IPS DF 6.9 (cell line): ENCODE measurements at regions not wholly inside any gene's neighbourhood (a gene's known extent, or its start where the extent isn't known, plus 50 kb on each side); places are given as distances from the start of the nearest gene placed in this dataset.

Experiments used
- DNase-seq: peaks from one replicate; pipeline ENCODE4 v3.0.0-alpha.2; 2013; ENCODE audit warnings: low read depth, low spot score
- H3K27ac ChIP-seq: one replicate; pipeline ENCODE4 v1.5.1; 2013; ENCODE audit warnings: low read length, control low read depth
- H3K27me3 ChIP-seq: 2 replicates; pipeline ENCODE4 v1.6.1; 2013; ENCODE audit warnings: mild to moderate bottlenecking, low read length; ENCODE audit not compliant: control insufficient read depth, insufficient read depth
- H3K36me3 ChIP-seq: 2 replicates; pipeline ENCODE4 v1.6.1; 2013; ENCODE audit warnings: low read length; ENCODE audit not compliant: control insufficient read depth, insufficient read depth
- H3K4me1 ChIP-seq: 2 replicates; pipeline ENCODE4 v1.6.1; 2013; ENCODE audit warnings: low read length; ENCODE audit not compliant: control insufficient read depth, insufficient read depth
- H3K4me3 ChIP-seq: 2 replicates; pipeline ENCODE4 v1.5.1; 2013; ENCODE audit warnings: mild to moderate bottlenecking, low read length
- H3K9me3 ChIP-seq: 2 replicates; pipeline ENCODE4 v1.6.1; 2013; ENCODE audit warnings: low read length, inconsistent platforms; ENCODE audit not compliant: control insufficient read depth, insufficient read depth
- WGBS: extraction: QIAGEN DNeasy Blood & Tissue Kit; methylation state at CpG from one replicate; pipeline ENCODE4 v1.1.7; 2013; ENCODE audit warnings: mixed read lengths, missing lambda C conversion rate; ENCODE audit not compliant: insufficient read length, insufficient coverage; 5-methylcytosine and 5-hydroxymethylcytosine counted together

DNA sequence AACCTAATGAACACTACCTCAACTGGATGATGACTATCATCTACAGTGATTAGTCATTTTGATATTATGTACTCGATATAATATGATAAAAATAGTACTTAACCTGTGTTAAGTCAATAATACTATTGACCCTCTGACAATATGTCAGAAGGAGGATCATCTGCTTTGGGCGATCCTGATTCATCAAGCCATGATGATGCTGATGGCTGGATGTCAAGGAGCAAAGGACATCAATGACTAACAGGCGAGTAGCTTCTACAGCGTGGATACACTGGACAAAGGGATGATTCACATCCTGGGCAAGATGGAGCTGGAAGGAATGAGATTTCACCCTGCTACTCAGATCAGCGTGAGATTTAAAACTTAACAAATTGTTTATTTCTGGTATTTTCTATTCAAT, 94.4 kb upstream of the SKAP2 start:
- no peaks in the 10 kb centered on the region for H3K4me1 ChIP-seq
- no CpG with 5 or more reads among the region's 5 CpGs for WGBS
- H3K27me3 ChIP-seq, result no peaks in the 10 kb centered on the region
- no peaks in the 10 kb centered on the region for H3K36me3 ChIP-seq
- no peak for DNase-seq
- no peak overlapping the region for H3K4me3 ChIP-seq
- H3K27ac ChIP-seq, result no peak overlapping the region
- no peaks in the 10 kb centered on the region for H3K9me3 ChIP-seq

DNA sequence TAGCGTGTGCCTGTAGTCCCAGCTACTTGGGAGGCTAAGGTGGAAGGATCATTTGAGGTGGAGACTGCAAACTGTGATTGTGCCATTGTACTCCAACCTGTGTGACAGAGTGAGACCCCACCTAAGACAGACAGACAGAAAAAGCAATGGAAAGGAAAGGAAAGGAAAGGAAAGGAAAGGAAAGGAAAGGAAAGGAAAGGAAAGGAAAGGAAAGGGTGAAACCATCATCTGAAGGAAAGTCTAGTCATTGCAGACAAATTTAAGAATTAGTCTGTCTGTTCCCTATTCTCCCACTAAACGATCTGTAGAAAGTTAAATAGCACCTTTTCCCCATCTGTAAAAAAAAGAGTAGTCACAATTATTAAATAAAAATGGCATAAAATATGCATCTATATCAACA, 91.1 kb upstream of the SKAP2 start:
- Histone ChIP-seq H3K27ac (no peak overlapping the region), H3K4me3 (no peak overlapping the region), H3K27me3 (no peaks in the 10 kb centered on the region), H3K36me3 (no peaks in the 10 kb centered on the region), H3K4me1 (peaks cover 1% of the 10 kb centered on the region; the same call in 1 of the 2 replicates), H3K9me3 (no peaks in the 10 kb centered on the region)
- no CpG with 5 or more reads among the region's 2 CpGs for WGBS
- DNase-seq, result no peak

DNA sequence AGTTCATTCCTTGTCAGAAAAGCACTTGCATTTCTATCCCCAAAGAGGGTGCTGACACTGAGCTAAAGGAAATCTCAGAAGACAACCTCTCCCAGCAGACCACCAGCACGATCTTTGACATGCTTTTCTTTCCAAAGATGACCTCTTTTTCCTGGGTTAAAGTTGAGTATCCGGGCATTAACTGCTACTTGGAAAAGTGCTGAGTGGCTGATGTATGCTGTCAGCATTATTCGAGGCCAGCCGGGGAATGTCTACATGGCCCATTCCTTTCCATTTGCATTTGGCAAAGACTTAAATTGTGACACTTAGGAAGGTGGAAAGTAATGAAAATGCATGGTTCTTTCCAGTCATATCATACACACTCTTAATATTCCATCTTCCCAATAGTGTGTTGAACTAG, 90.6 kb upstream of the SKAP2 start:
- H3K4me3 ChIP-seq, result no peak overlapping the region
- peaks cover 1% of the 10 kb centered on the region; the same call in 1 of the 2 replicates for H3K4me1 ChIP-seq
- no peaks in the 10 kb centered on the region for H3K9me3 ChIP-seq
- WGBS, result no CpG with 5 or more reads among the region's 4 CpGs
- no peak for DNase-seq
- H3K27me3 ChIP-seq, result no peaks in the 10 kb centered on the region
- H3K36me3 ChIP-seq, result no peaks in the 10 kb centered on the region
- no peak overlapping the region for H3K27ac ChIP-seq

DNA sequence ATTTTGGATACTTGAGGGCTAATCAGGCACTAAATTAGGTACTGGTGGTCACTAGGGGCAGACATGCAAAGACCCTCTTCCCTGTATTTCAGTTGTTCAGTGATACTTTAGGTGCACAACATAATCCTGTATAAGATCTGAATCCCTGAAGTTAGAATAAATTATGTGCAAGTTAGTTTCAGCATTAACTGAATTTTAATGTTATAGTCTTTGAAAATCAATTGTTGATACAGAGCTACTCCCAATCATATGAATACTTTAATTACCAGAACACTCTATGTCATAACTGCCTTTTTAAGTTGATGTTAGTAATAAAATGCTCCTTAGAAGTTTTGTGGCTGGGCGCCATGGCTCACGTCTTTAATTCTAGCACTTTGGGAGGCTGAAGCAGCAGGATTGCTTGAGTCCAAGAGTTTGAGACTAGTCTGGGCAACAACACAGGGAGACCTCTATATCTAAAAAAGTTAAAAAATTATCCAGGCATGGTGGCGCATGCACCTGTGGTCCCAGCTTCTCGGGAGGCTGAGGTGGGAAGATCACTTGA, 87.1 kb upstream of the SKAP2 start:
- Histone ChIP-seq H3K4me3 (no peak overlapping the region), H3K9me3 (no peaks in the 10 kb centered on the region), H3K36me3 (no peaks in the 10 kb centered on the region), H3K27me3 (no peaks in the 10 kb centered on the region), H3K27ac (no peak overlapping the region), H3K4me1 (peaks cover 1% of the 10 kb centered on the region; the same call in 1 of the 2 replicates)
- no CpG with 5 or more reads among the region's 4 CpGs for WGBS
- DNase-seq, result no peak

DNA sequence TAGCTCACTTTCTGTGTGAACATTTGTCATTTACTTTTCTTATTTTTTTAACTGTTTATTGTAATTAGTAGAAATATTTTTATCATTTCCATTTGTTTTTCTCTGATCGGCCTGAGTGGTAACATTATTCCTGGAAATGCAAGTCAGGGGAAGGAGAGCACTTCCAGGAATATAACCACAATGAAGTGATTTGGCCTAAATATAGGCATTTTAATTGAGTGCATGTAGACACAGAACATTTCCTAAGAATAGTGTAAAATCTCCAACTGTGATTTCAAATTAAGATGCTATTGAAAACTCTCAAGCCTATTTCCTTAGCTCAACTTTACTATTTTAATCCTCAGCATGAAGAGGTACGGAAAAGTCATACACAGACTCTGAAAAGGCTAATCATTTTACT, 86.5 kb upstream of the SKAP2 start:
- no peak for DNase-seq

DNA sequence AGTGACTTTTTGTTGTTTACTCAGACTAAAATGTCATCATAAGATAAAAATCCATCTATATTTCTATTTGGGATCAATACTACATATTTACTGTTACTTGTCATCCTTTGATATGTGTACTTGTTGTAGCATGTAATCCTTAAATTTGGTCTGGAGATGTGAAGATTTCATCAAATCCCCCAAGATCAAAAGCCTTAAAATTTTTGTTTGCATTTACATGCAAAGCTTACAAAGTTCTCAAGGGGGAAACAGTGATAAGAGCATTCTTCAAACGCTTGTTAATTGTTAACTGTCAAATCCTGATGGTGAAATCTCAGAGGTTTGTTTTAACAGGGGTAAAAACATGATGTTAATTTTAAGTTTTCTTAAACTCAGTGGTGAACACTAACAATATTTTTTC, 84.9 kb upstream of the SKAP2 start:
- Histone ChIP-seq H3K4me3 (no peak overlapping the region), H3K27me3 (no peaks in the 10 kb centered on the region), H3K27ac (no peak overlapping the region), H3K9me3 (no peaks in the 10 kb centered on the region), H3K36me3 (no peaks in the 10 kb centered on the region), H3K4me1 (peaks cover 1% of the 10 kb centered on the region; the same call in 1 of the 2 replicates)
- no CpG with 5 or more reads among the region's 1 CpG for WGBS
- no peak for DNase-seq

More for the DNA sequence above, 86.5 kb upstream of the SKAP2 start:
- Histone ChIP-seq H3K27ac (no peak overlapping the region), H3K27me3 (no peaks in the 10 kb centered on the region), H3K36me3 (no peaks in the 10 kb centered on the region), H3K4me1 (peaks cover 1% of the 10 kb centered on the region; the same call in 1 of the 2 replicates), H3K4me3 (no peak overlapping the region), H3K9me3 (no peaks in the 10 kb centered on the region)
- no CpG with 5 or more reads among the region's 2 CpGs for WGBS

DNA sequence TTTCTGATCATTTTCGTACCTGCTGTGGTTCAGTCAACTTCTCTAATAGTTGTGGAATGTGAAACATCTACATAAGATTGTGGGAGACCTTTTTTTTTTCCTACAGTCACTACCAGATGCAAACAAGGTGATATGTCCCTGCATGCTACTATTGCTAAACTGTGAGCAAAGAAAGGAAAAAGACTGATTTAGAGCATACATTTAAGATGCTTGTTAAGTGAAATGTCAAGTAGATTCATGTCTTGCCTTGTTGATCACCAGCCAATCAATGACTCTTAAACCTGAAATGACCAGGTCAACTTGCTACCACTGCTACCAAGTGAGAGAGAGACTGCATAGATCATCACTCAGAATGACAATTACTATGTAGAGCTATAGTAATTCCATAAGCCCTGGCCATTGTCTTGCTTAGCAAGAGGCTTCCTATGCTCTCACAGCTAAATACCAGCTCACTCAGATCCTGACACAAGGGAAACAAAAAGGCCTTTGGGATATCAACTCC, 84.3 kb upstream of the SKAP2 start:
- no peak overlapping the region for H3K27ac ChIP-seq

DNA sequence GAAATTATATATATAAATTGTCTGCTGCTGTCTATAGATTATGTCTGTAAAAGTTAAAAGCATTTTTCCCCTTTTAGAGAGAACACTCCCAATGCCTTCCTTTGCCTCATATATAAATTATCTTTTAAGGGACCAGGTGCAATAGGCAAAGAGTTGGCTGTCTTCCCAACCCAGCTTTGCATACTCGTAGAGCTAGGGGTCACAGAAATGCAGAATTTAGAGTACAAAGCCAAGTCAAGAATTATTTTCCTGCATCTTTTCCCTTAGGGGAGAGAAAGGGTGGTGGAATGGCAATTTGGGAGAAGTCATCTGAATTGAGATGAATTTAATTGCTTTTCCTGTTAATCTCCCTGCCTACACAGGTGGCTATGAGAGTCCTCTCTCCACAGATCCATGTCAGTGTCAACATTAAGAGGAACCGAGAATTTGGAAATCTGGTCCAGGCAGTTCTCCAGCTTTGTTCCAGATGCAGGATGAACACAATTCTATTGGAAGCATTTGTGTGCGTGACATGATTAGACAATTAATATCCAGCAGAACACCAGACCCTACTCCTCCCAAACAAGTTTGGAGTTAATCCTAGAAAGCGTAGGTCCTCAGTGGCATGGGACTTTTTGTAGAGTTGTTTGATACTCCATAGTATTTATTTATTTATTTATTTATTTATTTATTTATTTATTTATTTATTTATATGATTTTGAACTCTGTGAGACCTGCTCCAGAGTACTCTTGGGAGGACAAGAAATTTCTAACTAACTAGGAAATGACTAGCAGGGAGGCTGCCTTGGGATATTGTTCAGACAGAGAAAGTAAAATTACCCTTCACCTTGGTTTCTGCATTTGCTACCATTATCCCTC, 80.3 kb upstream of the SKAP2 start:
- no peaks in the 10 kb centered on the region for H3K9me3 ChIP-seq
- no peaks in the 10 kb centered on the region for H3K4me1 ChIP-seq
- no peaks in the 10 kb centered on the region for H3K36me3 ChIP-seq
- H3K27me3 ChIP-seq, result no peaks in the 10 kb centered on the region
- DNase-seq, result no peak
- no peak overlapping the region for H3K4me3 ChIP-seq
- WGBS, result no CpG with 5 or more reads among the region's 4 CpGs
- no peak overlapping the region for H3K27ac ChIP-seq

More for the DNA sequence above, 84.3 kb upstream of the SKAP2 start:
- Histone ChIP-seq H3K4me1 (peaks cover 1% of the 10 kb centered on the region; the same call in 1 of the 2 replicates), H3K4me3 (no peak overlapping the region), H3K36me3 (no peaks in the 10 kb centered on the region), H3K27me3 (no peaks in the 10 kb centered on the region), H3K9me3 (no peaks in the 10 kb centered on the region)
- WGBS, result no CpG with 5 or more reads among the region's 1 CpG
- DNase-seq, result peak; percentile 70

DNA sequence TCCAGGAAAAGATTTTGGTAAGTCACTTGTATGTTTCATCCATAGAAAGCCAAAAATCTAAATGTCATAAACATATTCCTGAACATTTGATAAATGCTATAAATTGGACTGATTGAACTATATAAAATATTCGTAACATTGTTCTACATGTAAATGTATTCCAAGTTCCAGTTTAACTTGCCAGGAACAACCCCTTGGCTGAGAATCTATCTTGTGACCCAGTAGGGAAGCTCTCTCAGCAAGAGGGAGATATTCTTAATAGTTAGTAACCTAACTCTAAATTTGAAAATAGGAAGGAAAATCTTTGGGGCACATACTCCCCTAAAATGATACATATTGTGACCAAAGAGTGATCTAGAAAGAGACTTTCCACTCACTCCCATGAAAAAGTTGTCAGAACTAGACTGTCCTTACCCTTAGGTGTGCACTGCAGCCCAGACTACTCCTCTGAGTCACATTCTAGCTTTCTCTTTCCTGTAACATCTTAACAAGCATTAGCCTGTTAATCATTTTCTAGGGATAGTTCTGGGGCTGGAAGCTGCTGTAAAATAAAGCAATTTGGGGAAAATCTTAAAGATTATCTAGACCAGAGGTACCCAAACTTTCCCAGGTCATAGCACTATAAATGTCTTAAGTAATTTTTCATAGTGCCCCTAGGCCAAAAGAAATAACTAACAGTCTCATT, 73.7 kb upstream of the SKAP2 start:
- no peaks in the 10 kb centered on the region for H3K27me3 ChIP-seq
- no CpG with 5 or more reads among the region's 1 CpG for WGBS
- no peaks in the 10 kb centered on the region for H3K4me1 ChIP-seq
- H3K4me3 ChIP-seq, result no peak overlapping the region
- H3K27ac ChIP-seq, result no peak overlapping the region
- H3K36me3 ChIP-seq, result no peaks in the 10 kb centered on the region
- DNase-seq, result no peak
- H3K9me3 ChIP-seq, result no peaks in the 10 kb centered on the region

DNA sequence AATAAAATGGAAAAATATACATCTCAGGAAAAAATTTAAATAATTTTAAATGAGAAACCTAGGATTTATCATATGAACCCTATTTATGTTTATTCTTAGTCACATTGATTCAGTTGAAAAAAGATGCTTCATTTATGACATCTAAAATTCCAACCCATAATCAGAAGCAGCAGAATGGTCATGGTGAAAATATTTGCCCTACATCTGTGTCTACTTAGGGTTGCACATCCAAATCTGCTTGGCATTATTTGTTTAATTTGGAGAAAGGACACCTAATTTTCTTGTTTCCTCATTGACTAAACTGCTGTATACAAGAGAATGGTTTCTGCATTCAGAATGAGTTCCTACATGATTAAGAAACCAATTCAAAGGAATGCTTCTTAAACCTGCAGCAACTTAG, 72.9 kb upstream of the SKAP2 start:
- DNase-seq, result no peak
- Histone ChIP-seq H3K4me3 (no peak overlapping the region), H3K4me1 (no peaks in the 10 kb centered on the region), H3K9me3 (no peaks in the 10 kb centered on the region), H3K27ac (no peak overlapping the region), H3K36me3 (no peaks in the 10 kb centered on the region), H3K27me3 (no peaks in the 10 kb centered on the region)
